ENCODE measurements at regions not wholly inside any gene's neighbourhood (a gene's known extent, or its start where the extent isn't known, plus 50 kb on each side); places are given as distances from the start of the nearest gene placed in this dataset.
A peak's percentile ranks its signal among the peaks of the same experiment; 100 is the strongest.

DNA sequence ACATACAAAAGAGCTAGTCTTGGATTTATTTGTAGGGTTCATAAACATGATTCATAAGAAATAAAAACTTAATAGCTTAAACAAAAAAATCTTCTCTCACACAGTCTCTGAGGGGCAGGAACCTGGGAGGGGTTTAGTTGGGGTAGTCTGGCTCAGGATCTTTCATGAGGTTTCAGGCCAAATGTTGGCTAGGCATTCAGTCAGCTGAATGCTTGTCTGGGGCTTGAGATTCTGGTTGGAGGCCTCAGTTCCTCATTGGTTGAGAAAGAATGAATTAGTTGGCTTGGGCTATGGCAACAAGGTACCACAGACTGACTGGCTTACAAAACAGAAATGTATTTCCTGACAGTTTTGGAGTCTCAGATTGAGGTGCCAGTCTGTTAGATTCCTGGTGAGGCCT, 74.3 kb downstream of the ANKRD7 start:
- Mint-ChIP-seq H3K4me1 (ENCODE audit: low read depth) (no peaks in the 10 kb centered on the region), H3K4me3 (no peak overlapping the region), H3K36me3 (ENCODE audit: insufficient read depth in 2 of 2) (no peaks in the 10 kb centered on the region), H3K9me3 (peaks cover 0 to 3% of the 10 kb centered on the region in 2 donors), H3K27me3 (ENCODE audit: low read depth) (peaks cover 28% of the 10 kb centered on the region), H3K27ac (no peak overlapping the region)
- DNase-seq (no peak), ATAC-seq (replicated peaks in 1 of 2) (no peak)

- Mint-ChIP-seq H3K27ac (no peak overlapping the region), H3K27me3 (ENCODE audit: low read depth) (peaks cover 31% of the 10 kb centered on the region), H3K4me3 (no peak overlapping the region), H3K9me3 (peaks cover 0 to 3% of the 10 kb centered on the region in 2 donors), H3K4me1 (ENCODE audit: low read depth) (no peaks in the 10 kb centered on the region), H3K36me3 (ENCODE audit: insufficient read depth in 2 of 2) (no peaks in the 10 kb centered on the region)
- ATAC-seq (replicated peaks in 1 of 2) (no peak), DNase-seq (no peak)
Measured at GRCh38 chr7:118300177-118300576, 75.7 kb downstream of the ANKRD7 start.

DNA sequence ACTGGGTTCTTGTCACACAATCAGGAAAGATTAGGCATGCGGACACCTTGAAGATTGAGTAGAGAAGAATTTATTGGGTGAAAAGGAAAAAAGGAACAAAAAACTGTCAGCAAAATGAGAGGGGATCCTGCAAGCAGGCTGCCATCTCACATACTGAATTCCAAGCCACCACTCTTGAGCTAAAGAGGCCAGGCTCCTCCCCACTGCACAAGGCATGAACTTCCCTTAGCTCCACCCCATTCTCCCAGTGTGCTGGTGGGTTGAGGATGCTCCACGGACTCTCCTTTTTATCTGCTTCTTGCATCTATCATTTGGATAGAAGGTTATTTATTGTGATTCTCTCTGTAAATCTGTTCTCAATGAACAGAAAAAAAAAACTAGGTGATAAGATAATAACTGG, 79.6 kb downstream of the ANKRD7 start:
- H3K36me3 Mint-ChIP-seq (ENCODE audit: insufficient read depth in 2 of 2): peaks cover 0 to 1% of the 10 kb centered on the region in 2 donors
- ATAC-seq (replicated peaks in 1 of 2) (no peak), DNase-seq (no peak)
- no peak overlapping the region for H3K27ac Mint-ChIP-seq
- H3K4me1 Mint-ChIP-seq (ENCODE audit: low read depth): no peaks in the 10 kb centered on the region
- H3K27me3 Mint-ChIP-seq (ENCODE audit: low read depth): peaks cover 15% of the 10 kb centered on the region
- no peak overlapping the region for H3K4me3 Mint-ChIP-seq
- peaks cover 0 to 6% of the 10 kb centered on the region in 2 donors for H3K9me3 Mint-ChIP-seq

GRCh38 chr7:118305671-118306070, 81.2 kb downstream of the ANKRD7 start:
- DNase-seq (no peak), ATAC-seq (replicated peaks in 1 of 2) (no peak)
- Mint-ChIP-seq H3K27me3 (ENCODE audit: low read depth) (peaks cover 16% of the 10 kb centered on the region), H3K4me1 (ENCODE audit: low read depth) (peaks cover 3% of the 10 kb centered on the region), H3K36me3 (ENCODE audit: insufficient read depth in 2 of 2) (peaks cover 4 to 5% of the 10 kb centered on the region in 2 donors), H3K27ac (no peak overlapping the region), H3K9me3 (peaks cover 5 to 10% of the 10 kb centered on the region in 2 donors), H3K4me3 (no peak overlapping the region)

- Mint-ChIP-seq H3K9me3 (peaks cover 5 to 10% of the 10 kb centered on the region in 2 donors), H3K4me1 (ENCODE audit: low read depth) (peaks cover 12% of the 10 kb centered on the region), H3K27ac (no peak overlapping the region), H3K4me3 (no peak overlapping the region), H3K36me3 (ENCODE audit: insufficient read depth in 2 of 2) (peaks cover 4 to 5% of the 10 kb centered on the region in 2 donors), H3K27me3 (ENCODE audit: low read depth) (peaks cover 16% of the 10 kb centered on the region)
- DNase-seq: no peak
- ATAC-seq (replicated peaks in 1 of 2): no peak
Measured at GRCh38 chr7:118306771-118307170, 82.3 kb downstream of the ANKRD7 start.

DNA sequence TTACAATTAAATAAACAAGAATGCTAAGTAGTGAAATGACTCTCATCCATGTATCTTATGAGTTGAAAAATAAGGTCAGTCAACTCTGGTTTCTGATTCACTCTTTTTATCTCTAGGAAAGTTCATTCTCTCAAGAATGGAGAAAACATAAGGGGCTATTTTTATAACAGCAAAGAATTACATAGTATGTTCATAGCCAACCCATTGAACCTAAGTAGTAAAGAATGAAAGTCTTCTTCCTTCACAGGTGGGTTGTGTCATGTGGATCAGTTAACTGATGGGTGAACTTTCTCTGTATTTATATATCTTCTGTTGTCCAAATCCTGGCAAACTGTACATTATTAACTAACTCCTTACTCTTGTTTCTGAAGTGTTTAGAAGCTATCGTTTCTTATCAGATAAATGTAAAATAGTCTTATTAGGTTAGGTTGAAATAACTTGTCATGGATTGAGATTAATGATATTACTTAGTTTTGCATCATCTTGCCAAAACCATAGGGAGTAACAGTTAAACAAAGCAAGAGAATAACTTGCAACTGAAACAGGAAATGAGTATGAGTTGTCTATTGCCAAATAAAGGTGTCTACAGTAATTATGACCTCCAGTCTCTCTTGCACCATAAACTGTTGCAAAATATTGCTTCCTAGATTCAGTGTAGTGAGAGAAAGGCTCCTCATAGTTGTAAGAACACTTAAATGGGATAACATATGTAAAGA, 86.8 kb downstream of the ANKRD7 start:
- Mint-ChIP-seq H3K4me3 (peak overlapping the region; percentile 8 to 71), H3K36me3 (ENCODE audit: insufficient read depth in 2 of 2) (peaks cover 13 to 15% of the 10 kb centered on the region in 2 donors), H3K9me3 (peaks cover 17 to 19% of the 10 kb centered on the region in 2 donors), H3K27ac (peak overlapping the region; percentile 97), H3K4me1 (ENCODE audit: low read depth) (peaks cover 25% of the 10 kb centered on the region), H3K27me3 (ENCODE audit: low read depth) (peaks cover 15% of the 10 kb centered on the region)
- no peak for DNase-seq
- ATAC-seq (replicated peaks in 1 of 2): peak; percentile 69 to 72

DNA sequence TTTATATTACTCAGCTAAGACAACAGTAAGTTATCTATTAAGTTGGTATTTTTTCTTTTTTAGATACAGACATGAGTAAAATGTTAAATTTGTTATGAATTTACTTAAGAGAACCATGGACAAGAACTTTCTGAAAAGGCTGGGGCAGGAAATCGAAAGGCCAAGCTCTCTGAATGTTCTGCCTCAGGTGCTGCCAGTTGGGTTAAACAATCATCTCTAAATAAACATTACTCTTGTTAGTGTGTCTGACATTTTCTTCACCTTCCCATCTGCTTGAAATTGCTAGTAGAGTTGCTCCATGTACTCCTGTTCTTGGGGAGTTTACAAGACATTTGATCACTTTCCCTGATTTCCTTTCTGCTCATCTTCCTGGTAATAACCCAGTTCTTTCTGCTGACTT, 87.5 kb downstream of the ANKRD7 start:
- Mint-ChIP-seq H3K9me3 (peaks cover 19 to 23% of the 10 kb centered on the region in 2 donors), H3K4me3 (peak overlapping the region in 1 of 2 donors; percentile 19), H3K4me1 (ENCODE audit: low read depth) (peaks cover 25% of the 10 kb centered on the region), H3K27ac (peak overlapping the region; percentile 90), H3K27me3 (ENCODE audit: low read depth) (peaks cover 20% of the 10 kb centered on the region), H3K36me3 (ENCODE audit: insufficient read depth in 2 of 2) (peaks cover 14 to 15% of the 10 kb centered on the region in 2 donors)
- DNase-seq: no peak
- no peak for ATAC-seq (replicated peaks in 1 of 2)

DNA sequence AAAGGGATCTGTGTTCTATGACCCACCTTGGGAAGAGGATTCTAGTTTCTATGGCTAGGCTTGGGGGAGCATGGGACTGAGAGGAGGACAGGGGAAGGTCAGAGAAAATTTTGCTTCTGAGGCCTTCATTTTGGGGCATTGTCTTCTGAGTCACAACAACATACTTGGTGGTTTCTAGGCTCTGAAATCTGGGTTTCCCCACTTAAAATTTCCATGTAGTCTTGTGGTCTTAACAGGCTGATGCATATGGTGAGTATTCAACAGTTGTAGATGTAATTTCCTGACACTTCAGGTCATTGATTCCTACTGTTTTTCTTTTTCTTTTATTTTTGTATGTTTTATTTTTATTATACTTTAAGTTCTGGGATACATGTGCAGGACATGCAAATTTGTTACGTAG, 88.5 kb downstream of the ANKRD7 start:
- peaks cover 14 to 15% of the 10 kb centered on the region in 2 donors for H3K36me3 Mint-ChIP-seq (ENCODE audit: insufficient read depth in 2 of 2)
- DNase-seq (peak in 1 of 2 donors; percentile 8), ATAC-seq (replicated peaks in 1 of 2) (peak; percentile 80 to 84)
- H3K27me3 Mint-ChIP-seq (ENCODE audit: low read depth): peaks cover 20% of the 10 kb centered on the region
- H3K27ac Mint-ChIP-seq: peak overlapping the region; percentile 90
- peak overlapping the region; percentile 46 to 73 for H3K4me3 Mint-ChIP-seq
- H3K4me1 Mint-ChIP-seq (ENCODE audit: low read depth): peaks cover 25% of the 10 kb centered on the region
- H3K9me3 Mint-ChIP-seq: peaks cover 18 to 23% of the 10 kb centered on the region in 2 donors

DNA sequence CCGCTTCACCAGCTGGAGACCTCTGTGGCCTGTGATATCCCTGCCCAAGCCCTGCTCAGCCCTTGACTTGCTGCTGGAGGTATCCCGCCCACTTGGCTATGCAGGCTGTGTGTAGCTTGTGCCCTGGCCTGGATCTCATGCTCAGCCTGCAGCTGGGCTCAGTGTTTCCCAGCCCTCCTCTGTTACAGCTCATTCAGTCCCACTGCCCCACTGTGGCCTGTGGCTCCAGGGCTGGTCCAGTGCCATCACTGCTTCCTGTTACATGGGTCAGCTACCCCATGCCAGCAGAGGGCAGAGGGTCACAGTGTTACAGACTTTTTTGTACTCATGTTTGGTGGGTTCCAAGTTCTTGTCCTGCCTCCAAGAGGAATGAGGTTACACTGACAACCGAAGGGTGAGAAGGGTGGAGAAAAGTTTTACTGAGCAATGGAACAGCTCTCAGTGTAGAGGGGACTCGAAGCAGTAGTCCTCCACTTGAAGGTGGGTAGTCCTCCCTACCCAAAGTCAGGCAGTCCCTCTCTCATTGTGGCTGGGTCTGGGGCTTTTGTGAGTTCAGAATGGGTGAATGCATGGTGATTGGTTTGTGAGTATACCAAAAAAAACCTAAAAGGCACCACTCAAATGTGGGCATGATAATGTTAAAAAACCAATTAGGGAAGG, 100.4 kb downstream of the ANKRD7 start:
- Mint-ChIP-seq H3K36me3 (ENCODE audit: insufficient read depth in 2 of 2) (no peaks in the 10 kb centered on the region), H3K9me3 (peaks cover 0 to 3% of the 10 kb centered on the region in 2 donors), H3K4me3 (no peak overlapping the region), H3K4me1 (ENCODE audit: low read depth) (no peaks in the 10 kb centered on the region), H3K27me3 (ENCODE audit: low read depth) (peaks cover 7% of the 10 kb centered on the region), H3K27ac (no peak overlapping the region)
- DNase-seq: no peak
- ATAC-seq (replicated peaks in 1 of 2): no peak

DNA sequence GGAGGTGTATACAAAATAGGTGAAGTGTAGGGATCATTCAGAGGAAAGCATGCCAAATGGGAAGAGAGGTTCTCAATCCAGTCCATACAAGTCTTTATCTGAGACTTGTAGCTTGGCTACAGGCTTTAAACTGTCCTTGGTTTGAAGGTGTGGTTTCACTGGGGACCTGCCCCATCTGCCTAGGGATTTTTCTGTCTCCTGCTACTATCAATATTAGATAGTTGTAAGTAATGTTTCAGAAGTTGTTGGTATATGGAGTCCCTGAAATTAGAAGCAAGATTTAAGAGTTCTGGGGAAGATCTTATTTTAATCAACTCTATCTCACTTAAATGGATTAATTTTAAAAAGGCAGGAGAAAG, 100.9 kb downstream of the ANKRD7 start:
- DNase-seq (no peak), ATAC-seq (replicated peaks in 1 of 2) (no peak)
- peaks cover 0 to 3% of the 10 kb centered on the region in 2 donors for H3K9me3 Mint-ChIP-seq
- H3K27ac Mint-ChIP-seq: no peak overlapping the region
- H3K27me3 Mint-ChIP-seq (ENCODE audit: low read depth): peaks cover 7% of the 10 kb centered on the region
- no peaks in the 10 kb centered on the region for H3K36me3 Mint-ChIP-seq (ENCODE audit: insufficient read depth in 2 of 2)
- no peak overlapping the region for H3K4me3 Mint-ChIP-seq
- H3K4me1 Mint-ChIP-seq (ENCODE audit: low read depth): no peaks in the 10 kb centered on the region

DNA sequence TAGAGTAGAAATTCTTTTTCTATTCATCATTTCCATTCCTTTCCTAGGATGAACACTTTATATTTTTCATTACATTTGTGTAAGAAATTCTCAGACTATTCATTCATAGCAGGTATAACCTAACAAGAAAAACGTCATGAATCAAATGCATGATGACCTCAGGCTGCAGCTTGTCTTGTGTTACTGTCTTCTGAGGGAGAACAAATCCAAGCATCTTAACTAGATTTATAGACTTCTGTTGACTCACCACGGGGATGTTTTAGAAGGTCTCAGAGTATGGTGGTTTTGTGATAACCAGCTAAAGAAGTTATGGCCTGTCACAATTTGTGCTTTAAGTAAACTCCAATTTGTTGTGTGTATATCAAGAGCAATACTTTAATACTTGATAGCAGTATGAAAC, 102.7 kb downstream of the ANKRD7 start:
- Mint-ChIP-seq H3K27ac (no peak overlapping the region), H3K9me3 (peaks cover 0 to 3% of the 10 kb centered on the region in 2 donors), H3K4me1 (ENCODE audit: low read depth) (no peaks in the 10 kb centered on the region), H3K36me3 (ENCODE audit: insufficient read depth in 2 of 2) (no peaks in the 10 kb centered on the region), H3K27me3 (ENCODE audit: low read depth) (peaks cover 7% of the 10 kb centered on the region), H3K4me3 (no peak overlapping the region)
- DNase-seq (no peak), ATAC-seq (replicated peaks in 1 of 2) (no peak)

DNA sequence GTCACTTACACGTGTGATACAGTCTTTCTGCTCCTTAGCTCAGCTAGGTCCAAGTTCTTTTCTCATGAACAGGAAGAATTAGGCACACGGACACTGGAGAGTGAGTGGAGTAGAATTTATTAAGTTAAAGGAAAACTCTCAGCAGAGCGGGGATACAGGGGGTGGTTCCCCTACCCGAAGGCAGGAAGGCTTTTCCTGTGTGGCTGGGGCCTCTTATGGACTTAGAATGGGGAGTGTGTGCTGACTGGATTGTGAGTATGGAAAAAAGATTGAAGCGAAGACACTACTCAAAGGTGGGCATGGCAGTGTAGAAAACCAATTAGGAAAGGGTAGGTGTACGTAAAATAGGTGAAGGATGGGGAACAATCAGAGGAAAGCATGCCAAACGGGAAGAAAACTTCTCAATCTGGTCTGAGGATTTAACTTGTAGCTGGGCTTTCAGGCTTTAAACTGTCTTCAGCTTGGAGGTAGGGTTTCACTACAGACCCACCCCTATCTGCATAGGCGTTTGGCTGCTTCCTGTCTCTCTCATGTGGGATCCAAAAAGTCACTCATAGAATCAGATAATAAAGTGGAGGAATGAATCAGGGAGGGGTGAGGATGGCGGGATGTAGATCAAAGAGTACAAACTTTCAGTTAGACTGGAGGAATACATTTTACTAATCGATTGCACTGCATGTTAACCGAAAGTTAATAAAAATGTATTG, 104.2 kb downstream of the ANKRD7 start:
- Mint-ChIP-seq H3K27me3 (ENCODE audit: low read depth) (peaks cover 7% of the 10 kb centered on the region), H3K36me3 (ENCODE audit: insufficient read depth in 2 of 2) (no peaks in the 10 kb centered on the region), H3K27ac (no peak overlapping the region)

DNA sequence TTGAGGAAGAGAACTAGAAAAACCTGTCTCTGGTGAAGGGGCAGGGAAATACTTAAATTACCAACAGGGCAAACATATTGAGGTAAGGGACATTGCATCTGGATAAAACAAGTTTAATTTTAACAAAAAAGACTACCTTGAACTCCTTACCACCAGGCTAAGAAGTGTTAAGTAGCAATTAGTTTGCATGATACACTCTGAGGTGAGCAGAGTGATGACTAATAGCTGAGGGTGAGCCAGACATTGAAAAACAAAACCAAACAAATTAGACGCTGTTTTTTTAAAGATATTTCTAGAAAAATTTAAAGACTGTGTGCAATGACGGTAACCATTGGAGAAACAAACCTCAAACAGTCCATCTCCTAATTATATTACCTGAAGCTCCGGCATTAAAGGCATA, 105.9 kb downstream of the ANKRD7 start:
- no peak overlapping the region for H3K4me3 Mint-ChIP-seq
- no peaks in the 10 kb centered on the region for H3K36me3 Mint-ChIP-seq (ENCODE audit: insufficient read depth in 2 of 2)
- DNase-seq (no peak), ATAC-seq (replicated peaks in 1 of 2) (no peak)
- H3K4me1 Mint-ChIP-seq (ENCODE audit: low read depth): no peaks in the 10 kb centered on the region
- no peak overlapping the region for H3K27ac Mint-ChIP-seq
- peaks cover 0 to 3% of the 10 kb centered on the region in 2 donors for H3K9me3 Mint-ChIP-seq
- H3K27me3 Mint-ChIP-seq (ENCODE audit: low read depth): peaks cover 7% of the 10 kb centered on the region

More for the DNA sequence above, 104.2 kb downstream of the ANKRD7 start:
- H3K4me1 Mint-ChIP-seq (ENCODE audit: low read depth): no peaks in the 10 kb centered on the region
- H3K4me3 Mint-ChIP-seq: no peak overlapping the region
- DNase-seq (no peak), ATAC-seq (replicated peaks in 1 of 2) (no peak)
- H3K9me3 Mint-ChIP-seq: peaks cover 0 to 3% of the 10 kb centered on the region in 2 donors

Measured in activated T-cell treated with anti-CD3 and anti-CD28 coated beads, Interleukin-2, amount 50 U/mL, for 72 hours (primary cell).